WTC11 (cell line): ENCODE measurements at regions not wholly inside any gene's neighbourhood (a gene's known extent, or its start where the extent isn't known, plus 50 kb on each side); places are given as distances from the start of the nearest gene placed in this dataset.

Source experiments
- ATAC-seq: fragments of 200-7000 bp; cut with Tn5 transposase; 2 replicates; pipeline ENCODE4 v1.10.0; 2021; ENCODE audit warnings: mild to moderate bottlenecking, moderate library complexity
- CTCF ChIA-PET: fragments of 300-600 bp; sonication (Branson Sonifier 250); formaldehyde crosslinking; loops from one replicate; lab custom pipeline; 2021; ENCODE audit warnings: antibody characterized with exemption; lab: Charles Lee
- POLR2A ChIA-PET: fragments of 350-600 bp; sonication (Branson Sonifier 250); formaldehyde crosslinking; loops from one replicate; lab custom pipeline; 2021; ENCODE audit warnings: antibody characterized with exemption; lab: Charles Lee
- DNase-seq: peaks from one replicate; pipeline ENCODE4 v3.0.0; 2021; ENCODE audit warnings: low spot score
- H3K27ac Mint-ChIP-seq: 2 replicates; pipeline ENCODE4 v1.8.0; 2021; ENCODE audit warnings: mixed read lengths
- H3K27me3 Mint-ChIP-seq: 2 replicates; pipeline ENCODE4 v1.8.0; 2021; ENCODE audit warnings: low read depth, mild to moderate bottlenecking, moderate library complexity, mixed read lengths
- H3K36me3 Mint-ChIP-seq: 2 replicates; pipeline ENCODE4 v1.8.0; 2021; ENCODE audit warnings: mixed read lengths
- H3K4me1 Mint-ChIP-seq: 2 replicates; pipeline ENCODE4 v1.8.0; 2022; ENCODE audit warnings: mixed read lengths
- H3K4me3 Mint-ChIP-seq: 2 replicates; pipeline ENCODE4 v1.8.0; 2021; ENCODE audit warnings: mild to moderate bottlenecking, moderate library complexity, mixed read lengths
- H3K9me3 Mint-ChIP-seq: 2 replicates; pipeline ENCODE4 v1.8.0; 2021; ENCODE audit warnings: mixed read lengths
- CTCF ChIP-seq: fragments of 200-600 bp; IDR thresholded peaks from 2 replicates; pipeline ENCODE4 v1.8.0; 2022; ENCODE audit warnings: antibody characterized with exemption
- FOXJ3 ChIP-seq: sonication (generic); formaldehyde crosslinking; IDR thresholded peaks from 2 replicates; pipeline ENCODE4 v1.9.0; 2021; ENCODE audit warnings: missing genetic modification reagents, mild to moderate bottlenecking, borderline replicate concordance
- GABPB1 ChIP-seq: sonication (generic); formaldehyde crosslinking; IDR thresholded peaks from 2 replicates; pipeline ENCODE4 v1.8.1; 2023; ENCODE audit warnings: mild to moderate bottlenecking, missing genetic modification reagents
- ZNF416 ChIP-seq: fragments of 250-450 bp; sonication (Bioruptor Pico); IDR thresholded peaks from 2 replicates; pipeline ENCODE4 v1.9.0; 2021; ENCODE audit warnings: mild to moderate bottlenecking, inconsistent platforms
- TF ChIP-seq, protein P1 (sequence below): sonication (generic); formaldehyde crosslinking; IDR thresholded peaks from 2 replicates; pipeline ENCODE4 v1.8.1; 2023; ENCODE audit warnings: mild to moderate bottlenecking, missing genetic modification reagents, borderline replicate concordance
- TF ChIP-seq, protein P2 (sequence below): sonication (generic); formaldehyde crosslinking; IDR thresholded peaks from 2 replicates; pipeline ENCODE4 v1.8.0; 2022; ENCODE audit warnings: mild to moderate bottlenecking, missing genetic modification reagents
- TF ChIP-seq, protein P3 (sequence below): sonication (generic); formaldehyde crosslinking; IDR thresholded peaks from 2 replicates; pipeline ENCODE4 v1.8.0; 2022; ENCODE audit warnings: missing genetic modification reagents
- TF ChIP-seq, protein P4 (sequence below): sonication (generic); formaldehyde crosslinking; IDR thresholded peaks from 2 replicates; pipeline ENCODE4 v1.8.0; 2022; ENCODE audit warnings: mild to moderate bottlenecking, missing genetic modification reagents
- TF ChIP-seq, protein P5 (sequence below): sonication (generic); formaldehyde crosslinking; IDR thresholded peaks from 2 replicates; pipeline ENCODE4 v1.8.1; 2022; ENCODE audit warnings: mild to moderate bottlenecking, missing genetic modification reagents, moderate library complexity, borderline replicate concordance

DNA sequence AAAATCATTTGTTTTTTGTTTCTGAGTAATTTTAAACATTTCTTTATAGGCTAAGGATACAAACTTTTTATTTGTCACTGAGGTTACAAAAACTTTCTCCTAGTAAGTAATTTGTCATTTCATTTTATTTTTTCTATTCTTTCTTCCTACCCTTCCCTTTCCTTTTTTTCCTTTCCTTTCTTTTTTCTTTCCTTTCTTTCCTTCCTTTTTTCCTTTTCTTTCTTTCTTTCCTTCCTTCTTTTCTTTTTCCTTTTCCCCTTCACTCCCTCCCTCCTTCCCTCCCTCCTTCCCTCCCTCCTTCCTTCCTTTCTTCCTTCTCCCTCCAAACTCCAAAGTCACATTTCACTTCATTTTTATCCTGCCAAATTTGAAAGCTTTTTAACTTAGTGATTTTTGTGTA lies 115.1 kb upstream of the FAN1 start:
- H3K9me3 Mint-ChIP-seq = no peaks in the 10 kb centered on the region
- TF ChIP-seq FOXJ3 (CRISPR knock-in tag) = no peak
- TF ChIP-seq GABPB1 (CRISPR knock-in tag) = no peak
- TF ChIP-seq ZNF416 (CRISPR knock-in tag) = no peak
- TF ChIP-seq, protein P1, sequence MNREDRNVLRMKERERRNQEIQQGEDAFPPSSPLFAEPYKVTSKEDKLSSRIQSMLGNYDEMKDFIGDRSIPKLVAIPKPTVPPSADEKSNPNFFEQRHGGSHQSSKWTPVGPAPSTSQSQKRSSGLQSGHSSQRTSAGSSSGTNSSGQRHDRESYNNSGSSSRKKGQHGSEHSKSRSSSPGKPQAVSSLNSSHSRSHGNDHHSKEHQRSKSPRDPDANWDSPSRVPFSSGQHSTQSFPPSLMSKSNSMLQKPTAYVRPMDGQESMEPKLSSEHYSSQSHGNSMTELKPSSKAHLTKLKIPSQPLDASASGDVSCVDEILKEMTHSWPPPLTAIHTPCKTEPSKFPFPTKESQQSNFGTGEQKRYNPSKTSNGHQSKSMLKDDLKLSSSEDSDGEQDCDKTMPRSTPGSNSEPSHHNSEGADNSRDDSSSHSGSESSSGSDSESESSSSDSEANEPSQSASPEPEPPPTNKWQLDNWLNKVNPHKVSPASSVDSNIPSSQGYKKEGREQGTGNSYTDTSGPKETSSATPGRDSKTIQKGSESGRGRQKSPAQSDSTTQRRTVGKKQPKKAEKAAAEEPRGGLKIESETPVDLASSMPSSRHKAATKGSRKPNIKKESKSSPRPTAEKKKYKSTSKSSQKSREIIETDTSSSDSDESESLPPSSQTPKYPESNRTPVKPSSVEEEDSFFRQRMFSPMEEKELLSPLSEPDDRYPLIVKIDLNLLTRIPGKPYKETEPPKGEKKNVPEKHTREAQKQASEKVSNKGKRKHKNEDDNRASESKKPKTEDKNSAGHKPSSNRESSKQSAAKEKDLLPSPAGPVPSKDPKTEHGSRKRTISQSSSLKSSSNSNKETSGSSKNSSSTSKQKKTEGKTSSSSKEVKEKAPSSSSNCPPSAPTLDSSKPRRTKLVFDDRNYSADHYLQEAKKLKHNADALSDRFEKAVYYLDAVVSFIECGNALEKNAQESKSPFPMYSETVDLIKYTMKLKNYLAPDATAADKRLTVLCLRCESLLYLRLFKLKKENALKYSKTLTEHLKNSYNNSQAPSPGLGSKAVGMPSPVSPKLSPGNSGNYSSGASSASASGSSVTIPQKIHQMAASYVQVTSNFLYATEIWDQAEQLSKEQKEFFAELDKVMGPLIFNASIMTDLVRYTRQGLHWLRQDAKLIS (CRISPR knock-in tag) = no peak
- TF ChIP-seq, protein P2, sequence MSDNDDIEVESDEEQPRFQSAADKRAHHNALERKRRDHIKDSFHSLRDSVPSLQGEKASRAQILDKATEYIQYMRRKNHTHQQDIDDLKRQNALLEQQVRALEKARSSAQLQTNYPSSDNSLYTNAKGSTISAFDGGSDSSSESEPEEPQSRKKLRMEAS (CRISPR knock-in tag) = no peak
- TF ChIP-seq, protein P3, sequence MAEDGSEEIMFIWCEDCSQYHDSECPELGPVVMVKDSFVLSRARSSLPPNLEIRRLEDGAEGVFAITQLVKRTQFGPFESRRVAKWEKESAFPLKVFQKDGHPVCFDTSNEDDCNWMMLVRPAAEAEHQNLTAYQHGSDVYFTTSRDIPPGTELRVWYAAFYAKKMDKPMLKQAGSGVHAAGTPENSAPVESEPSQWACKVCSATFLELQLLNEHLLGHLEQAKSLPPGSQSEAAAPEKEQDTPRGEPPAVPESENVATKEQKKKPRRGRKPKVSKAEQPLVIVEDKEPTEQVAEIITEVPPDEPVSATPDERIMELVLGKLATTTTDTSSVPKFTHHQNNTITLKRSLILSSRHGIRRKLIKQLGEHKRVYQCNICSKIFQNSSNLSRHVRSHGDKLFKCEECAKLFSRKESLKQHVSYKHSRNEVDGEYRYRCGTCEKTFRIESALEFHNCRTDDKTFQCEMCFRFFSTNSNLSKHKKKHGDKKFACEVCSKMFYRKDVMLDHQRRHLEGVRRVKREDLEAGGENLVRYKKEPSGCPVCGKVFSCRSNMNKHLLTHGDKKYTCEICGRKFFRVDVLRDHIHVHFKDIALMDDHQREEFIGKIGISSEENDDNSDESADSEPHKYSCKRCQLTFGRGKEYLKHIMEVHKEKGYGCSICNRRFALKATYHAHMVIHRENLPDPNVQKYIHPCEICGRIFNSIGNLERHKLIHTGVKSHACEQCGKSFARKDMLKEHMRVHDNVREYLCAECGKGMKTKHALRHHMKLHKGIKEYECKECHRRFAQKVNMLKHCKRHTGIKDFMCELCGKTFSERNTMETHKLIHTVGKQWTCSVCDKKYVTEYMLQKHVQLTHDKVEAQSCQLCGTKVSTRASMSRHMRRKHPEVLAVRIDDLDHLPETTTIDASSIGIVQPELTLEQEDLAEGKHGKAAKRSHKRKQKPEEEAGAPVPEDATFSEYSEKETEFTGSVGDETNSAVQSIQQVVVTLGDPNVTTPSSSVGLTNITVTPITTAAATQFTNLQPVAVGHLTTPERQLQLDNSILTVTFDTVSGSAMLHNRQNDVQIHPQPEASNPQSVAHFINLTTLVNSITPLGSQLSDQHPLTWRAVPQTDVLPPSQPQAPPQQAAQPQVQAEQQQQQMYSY (CRISPR knock-in tag) = no peak
- TF ChIP-seq, protein P4, sequence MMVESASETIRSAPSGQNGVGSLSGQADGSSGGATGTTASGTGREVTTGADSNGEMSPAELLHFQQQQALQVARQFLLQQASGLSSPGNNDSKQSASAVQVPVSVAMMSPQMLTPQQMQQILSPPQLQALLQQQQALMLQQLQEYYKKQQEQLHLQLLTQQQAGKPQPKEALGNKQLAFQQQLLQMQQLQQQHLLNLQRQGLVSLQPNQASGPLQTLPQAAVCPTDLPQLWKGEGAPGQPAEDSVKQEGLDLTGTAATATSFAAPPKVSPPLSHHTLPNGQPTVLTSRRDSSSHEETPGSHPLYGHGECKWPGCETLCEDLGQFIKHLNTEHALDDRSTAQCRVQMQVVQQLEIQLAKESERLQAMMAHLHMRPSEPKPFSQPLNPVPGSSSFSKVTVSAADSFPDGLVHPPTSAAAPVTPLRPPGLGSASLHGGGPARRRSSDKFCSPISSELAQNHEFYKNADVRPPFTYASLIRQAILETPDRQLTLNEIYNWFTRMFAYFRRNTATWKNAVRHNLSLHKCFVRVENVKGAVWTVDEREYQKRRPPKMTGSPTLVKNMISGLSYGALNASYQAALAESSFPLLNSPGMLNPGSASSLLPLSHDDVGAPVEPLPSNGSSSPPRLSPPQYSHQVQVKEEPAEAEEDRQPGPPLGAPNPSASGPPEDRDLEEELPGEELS (CRISPR knock-in tag) = no peak
- TF ChIP-seq CTCF = no peak
- TF ChIP-seq, protein P5, sequence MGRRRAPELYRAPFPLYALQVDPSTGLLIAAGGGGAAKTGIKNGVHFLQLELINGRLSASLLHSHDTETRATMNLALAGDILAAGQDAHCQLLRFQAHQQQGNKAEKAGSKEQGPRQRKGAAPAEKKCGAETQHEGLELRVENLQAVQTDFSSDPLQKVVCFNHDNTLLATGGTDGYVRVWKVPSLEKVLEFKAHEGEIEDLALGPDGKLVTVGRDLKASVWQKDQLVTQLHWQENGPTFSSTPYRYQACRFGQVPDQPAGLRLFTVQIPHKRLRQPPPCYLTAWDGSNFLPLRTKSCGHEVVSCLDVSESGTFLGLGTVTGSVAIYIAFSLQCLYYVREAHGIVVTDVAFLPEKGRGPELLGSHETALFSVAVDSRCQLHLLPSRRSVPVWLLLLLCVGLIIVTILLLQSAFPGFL (CRISPR knock-in tag) = no peak
- H3K4me3 Mint-ChIP-seq = no peak overlapping the region
- ChIA-PET CTCF (interaction anchor here (0.7 kb wide), 1 partner anchor 203 kb away, joined by 8 read pairs; the partner anchor contains the start of gene MTMR10), POLR2A (no interaction called here)
- H3K36me3 Mint-ChIP-seq = no peaks in the 10 kb centered on the region
- ATAC-seq (no peak), DNase-seq (no peak)
- 0 out of 2 replicates have a peak, but pooled peaks cover 3% of the 10 kb centered on the region for H3K4me1 Mint-ChIP-seq
- no peak overlapping the region for H3K27ac Mint-ChIP-seq
- no peaks in the 10 kb centered on the region for H3K27me3 Mint-ChIP-seq
